GM19240 (cell line): ENCODE measurements at regions not wholly inside any gene's neighbourhood (a gene's known extent, or its start where the extent isn't known, plus 50 kb on each side); places are given as distances from the start of the nearest gene placed in this dataset.

Experiments
- DNase-seq: peaks from one replicate; pipeline ENCODE4 v3.0.0; 2011; ENCODE audit warnings: low spot score; ENCODE audit not compliant: insufficient read length

- DNase-seq: no peak
Measured at GRCh38 chr3:159782724-159783421, 205.8 kb upstream of the IL12A start.

DNA sequence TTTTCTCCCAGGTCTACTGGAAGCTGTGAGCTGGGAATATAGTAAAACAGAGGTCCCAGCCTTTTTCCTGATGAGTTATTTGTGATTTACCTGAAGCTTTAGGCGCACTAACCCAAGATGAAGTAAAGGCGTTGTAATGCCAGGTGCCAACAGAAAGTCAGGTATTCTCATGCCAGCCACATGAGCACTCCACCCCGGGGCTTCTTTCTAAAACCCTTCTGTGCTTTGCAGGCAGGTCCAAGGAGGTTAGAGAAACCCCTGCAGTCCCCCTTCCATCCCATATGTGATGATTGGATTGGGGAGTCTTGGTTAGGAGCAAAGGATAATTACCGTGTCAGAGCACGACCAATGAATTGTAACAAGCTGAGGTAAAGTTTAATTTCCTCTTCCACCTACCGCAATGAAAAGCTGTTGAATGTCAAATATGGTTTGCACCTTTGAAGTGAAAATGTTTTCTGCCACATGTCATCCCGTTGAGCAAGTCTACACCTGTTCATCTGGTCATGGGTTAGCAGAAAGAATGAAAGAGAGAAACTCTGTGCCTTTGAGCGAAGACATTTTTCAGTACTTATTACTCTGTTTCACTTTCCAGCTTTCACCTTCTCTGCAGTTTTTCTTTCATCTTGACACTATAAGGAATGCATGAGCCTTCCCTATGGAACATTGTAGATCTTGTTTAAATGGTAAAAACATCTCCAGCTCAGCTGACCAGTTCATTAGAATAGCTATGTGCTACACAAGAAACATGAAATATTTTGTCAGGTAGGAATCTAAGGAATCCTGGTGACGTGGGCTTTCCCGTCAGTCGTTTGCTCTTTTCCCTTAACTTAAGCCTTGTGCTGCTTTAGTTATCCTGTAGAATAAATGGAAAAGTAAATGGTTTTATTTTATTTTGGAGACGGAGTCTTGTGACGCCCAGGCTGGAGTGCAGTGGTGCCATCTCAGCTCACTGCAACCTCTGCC is 204.6 kb upstream of the IL12A start:
- DNase-seq: no peak

GRCh38 chr3:159785273-159785708 is 203.3 kb upstream of the IL12A start:
- DNase-seq: no peak

DNA sequence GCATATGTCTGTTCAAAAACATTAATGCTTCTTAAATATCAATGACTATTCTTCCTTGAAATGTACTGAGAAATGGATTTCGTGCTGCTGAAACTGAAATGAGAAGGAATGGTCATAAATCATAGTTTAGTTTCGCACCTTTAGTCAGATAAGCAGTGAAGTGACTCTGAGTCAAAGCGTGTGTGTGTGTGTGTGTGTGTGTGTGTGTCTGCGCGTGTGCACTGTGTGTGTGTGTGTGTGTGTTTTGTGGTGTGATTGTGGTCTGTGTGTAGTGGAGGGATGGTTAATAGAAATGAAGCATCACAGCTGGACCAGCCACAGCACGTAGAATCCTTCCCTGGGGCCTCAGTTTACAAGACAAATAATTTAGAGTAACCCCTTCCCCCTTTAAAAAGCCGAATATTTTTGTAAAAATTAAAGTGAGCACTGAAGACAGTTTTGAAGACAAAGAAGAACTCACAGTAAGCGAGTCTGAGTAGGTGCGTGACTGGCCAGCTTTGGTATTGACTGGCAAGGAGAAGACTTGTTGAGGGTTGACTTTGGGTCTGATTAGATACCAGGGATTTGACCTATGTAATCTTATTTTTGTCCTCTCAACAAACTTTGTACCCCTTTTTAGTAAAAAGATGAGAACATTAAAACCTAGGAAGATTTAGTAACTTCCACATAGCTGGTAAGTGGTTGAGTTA is 202.0 kb upstream of the IL12A start:
- DNase-seq: no peak

DNA sequence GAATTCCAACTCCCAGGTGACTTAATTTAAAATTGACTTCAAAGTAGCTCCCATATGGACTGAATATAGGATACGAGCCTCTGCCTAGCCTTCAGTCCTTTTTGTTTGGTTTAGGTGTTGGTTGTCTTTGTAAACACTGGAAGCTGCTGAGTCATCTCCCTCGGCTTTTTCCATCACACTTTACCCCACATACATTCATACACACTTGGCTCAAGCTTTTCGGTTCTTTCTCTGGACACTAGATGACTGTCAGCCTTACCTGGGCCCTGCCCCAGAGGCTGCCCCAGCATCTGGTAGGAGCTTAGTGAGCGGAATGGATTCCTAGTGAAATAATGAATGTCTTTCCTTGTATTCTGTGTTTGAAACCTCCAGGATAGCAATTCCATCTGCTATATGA is 201.5 kb upstream of the IL12A start:
- no peak for DNase-seq

GRCh38 chr3:159787794-159788205 is 200.8 kb upstream of the IL12A start:
- no peak for DNase-seq

DNA sequence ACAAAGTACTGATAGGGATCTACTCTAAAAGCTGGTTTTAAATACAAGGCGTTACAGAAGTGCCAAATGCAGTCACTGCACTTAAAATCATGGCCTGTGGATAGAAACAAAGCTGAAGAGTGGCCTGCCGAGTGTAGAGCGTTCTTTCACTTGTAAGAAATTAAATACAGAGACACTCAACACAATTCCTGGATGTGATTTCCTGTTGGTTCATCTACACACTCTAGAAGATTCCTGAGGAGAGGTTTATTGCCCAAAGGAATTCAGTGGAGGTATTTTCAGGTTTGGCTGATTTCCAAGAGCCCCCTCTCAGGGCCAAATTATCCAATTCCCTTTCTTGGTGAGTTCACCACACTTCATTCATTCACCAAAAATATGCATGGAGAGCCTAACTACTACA is 200.3 kb upstream of the IL12A start:
- no peak for DNase-seq

DNA sequence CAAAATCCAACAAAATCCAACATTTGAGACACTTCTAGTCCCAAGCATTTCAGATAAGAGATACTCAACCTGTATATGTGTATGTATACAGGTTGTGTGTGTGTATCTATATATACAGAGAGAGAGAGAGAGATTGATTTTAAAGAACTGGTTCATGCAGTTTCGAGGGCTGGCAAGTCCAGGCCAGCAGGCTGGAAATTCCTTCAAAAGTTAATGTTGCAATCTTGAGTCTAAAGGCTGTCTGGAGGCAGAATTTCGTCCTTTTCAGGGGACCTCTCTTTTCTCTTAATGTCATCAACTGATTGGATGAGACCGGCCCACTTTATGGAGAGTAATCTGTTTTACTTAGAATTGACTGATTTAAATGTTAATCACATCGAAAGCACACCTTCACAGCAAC is 199.6 kb upstream of the IL12A start:
- DNase-seq: no peak

GRCh38 chr3:159789742-159790635 is 198.6 kb upstream of the IL12A start:
- DNase-seq: no peak

DNA sequence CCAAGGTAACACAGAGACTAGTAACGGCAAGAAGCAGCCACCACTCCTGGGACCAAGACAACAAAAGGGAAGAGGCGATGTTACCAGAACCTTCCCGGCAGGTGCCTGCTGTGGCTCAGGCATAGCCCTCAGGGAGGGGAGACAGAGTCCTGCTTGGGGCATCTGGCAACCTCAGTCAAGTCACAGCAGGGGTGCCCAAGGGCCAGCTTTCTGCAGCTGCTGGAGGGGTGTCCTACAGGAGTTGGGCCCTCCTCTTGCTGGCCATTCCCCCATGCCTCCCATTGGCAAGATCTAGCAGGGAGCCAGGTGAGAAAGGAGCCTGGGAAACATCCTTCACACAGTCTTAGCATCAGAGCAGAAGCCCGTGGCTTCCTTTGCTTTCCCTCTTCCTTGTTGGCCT is 197.3 kb upstream of the IL12A start:
- no peak for DNase-seq

- no peak for DNase-seq
Measured at GRCh38 chr3:159792070-159792469, 196.6 kb upstream of the IL12A start.

- no peak for DNase-seq
Measured at GRCh38 chr3:159795042-159795441, 193.6 kb upstream of the IL12A start.

- DNase-seq: no peak
Measured at GRCh38 chr3:159795681-159796175, 192.9 kb upstream of the IL12A start.

DNA sequence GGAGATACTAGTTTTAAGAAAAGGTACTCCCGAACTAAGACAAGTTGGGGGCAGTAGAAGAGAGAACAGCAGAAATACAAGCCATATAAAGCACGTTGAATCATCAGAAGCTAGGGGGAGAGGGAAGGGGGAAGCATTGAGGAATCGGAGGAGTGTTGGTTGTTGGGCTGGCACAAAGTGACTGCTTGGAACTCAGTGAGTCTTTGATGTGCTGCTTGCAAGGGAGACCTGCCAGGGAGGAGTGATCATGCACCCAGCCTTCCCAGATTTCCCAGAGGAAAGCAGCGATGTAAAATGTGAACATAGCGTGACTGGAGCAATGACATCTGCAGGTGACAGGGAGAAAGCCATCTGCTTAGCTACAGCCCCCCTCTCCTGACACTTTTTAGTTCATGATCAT is 192.4 kb upstream of the IL12A start:
- no peak for DNase-seq

- no peak for DNase-seq
Measured at GRCh38 chr3:159796744-159797143, 191.9 kb upstream of the IL12A start.

DNA sequence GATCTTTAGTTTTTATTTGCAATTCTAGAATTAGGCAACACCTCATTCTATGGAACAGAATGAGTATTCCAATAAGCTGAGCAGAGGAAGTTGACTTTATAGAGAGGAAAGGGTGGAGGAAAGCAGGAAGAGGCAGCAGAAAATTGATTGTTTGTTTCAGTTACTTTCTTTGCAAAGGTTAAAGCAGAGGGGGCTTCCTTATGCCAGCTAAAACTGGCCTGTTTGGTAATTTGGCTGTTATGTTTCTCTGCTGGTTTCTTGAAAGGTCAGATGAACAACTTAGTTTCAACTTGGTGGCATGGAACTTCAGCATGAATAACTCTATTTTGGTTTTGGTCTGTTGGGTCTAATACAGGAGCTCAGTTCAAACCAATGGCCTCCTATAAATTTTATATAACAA is 190.9 kb upstream of the IL12A start:
- DNase-seq: no peak

GRCh38 chr3:159798951-159799350 is 189.7 kb upstream of the IL12A start:
- no peak for DNase-seq

DNA sequence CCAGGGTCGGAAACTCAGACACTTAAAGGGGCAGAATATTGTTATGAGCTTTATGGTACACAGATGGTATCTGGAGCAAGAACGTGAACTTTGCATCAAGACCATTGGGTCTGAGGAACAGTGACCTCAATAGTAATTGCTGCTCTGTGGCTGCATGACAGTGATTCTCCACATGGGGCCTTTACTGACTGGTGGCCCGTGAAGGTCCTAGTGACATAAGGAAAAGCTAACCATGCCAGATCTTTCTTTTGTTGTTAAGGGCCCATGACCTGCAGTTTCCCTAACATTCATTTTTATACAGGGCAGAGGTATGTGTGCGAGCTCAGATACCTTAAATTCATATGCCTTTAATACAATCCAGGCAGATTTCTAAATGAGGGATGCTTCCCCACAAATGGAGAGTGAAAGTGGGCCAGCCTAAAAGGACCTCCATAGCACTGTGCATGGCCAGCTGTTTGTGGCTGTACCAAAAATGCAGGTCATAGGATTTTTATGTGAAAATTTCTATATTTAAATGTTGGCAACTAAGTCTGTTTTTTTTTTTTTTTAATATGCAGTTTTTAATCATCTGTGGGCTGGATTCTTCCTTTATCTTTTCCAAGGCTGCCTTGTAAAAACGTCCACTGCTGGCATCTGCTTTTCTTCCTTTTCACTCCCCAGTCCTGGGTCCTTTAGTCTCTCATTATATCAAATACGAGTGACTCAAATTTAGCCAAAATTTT is 188.0 kb upstream of the IL12A start:
- no peak for DNase-seq

GRCh38 chr3:159802864-159803263 is 185.8 kb upstream of the IL12A start:
- no peak for DNase-seq

DNA sequence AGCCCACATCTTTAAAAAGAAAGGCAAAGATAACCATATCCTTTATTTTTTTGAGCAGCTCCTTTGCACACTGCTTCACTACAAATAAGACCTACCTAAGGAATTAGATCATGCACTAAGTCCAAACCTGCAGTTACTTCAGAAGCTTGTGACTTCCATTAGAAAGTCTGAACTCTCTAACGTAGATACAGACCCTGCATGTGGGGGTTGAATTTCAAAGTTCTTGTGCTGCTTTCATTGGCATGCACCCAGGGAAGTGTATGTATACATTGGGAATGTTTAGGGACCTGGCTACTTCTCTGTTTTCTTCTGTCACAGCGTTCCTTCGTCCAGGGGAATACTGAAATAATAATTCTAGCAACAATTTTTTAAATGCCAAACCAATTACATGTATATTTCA is 185.2 kb upstream of the IL12A start:
- no peak for DNase-seq
